GM18505 (cell line): ENCODE measurements at regions not wholly inside any gene's neighbourhood (a gene's known extent, or its start where the extent isn't known, plus 50 kb on each side); places are given as distances from the start of the nearest gene placed in this dataset.

Source experiments
- ATAC-seq: cut with Tn5 transposase; IDR thresholded peaks from one replicate; pipeline ENCODE4 v1.9.1; 2021; ENCODE audit not compliant: unreplicated experiment
- POLR2A ChIP-seq: IDR thresholded peaks from 4 replicates; pipeline ENCODE4 v1.6.1; 2011; ENCODE audit warnings: borderline replicate concordance; ENCODE audit not compliant: insufficient read depth, insufficient read length; ENCODE audit errors: extremely low read depth

DNA sequence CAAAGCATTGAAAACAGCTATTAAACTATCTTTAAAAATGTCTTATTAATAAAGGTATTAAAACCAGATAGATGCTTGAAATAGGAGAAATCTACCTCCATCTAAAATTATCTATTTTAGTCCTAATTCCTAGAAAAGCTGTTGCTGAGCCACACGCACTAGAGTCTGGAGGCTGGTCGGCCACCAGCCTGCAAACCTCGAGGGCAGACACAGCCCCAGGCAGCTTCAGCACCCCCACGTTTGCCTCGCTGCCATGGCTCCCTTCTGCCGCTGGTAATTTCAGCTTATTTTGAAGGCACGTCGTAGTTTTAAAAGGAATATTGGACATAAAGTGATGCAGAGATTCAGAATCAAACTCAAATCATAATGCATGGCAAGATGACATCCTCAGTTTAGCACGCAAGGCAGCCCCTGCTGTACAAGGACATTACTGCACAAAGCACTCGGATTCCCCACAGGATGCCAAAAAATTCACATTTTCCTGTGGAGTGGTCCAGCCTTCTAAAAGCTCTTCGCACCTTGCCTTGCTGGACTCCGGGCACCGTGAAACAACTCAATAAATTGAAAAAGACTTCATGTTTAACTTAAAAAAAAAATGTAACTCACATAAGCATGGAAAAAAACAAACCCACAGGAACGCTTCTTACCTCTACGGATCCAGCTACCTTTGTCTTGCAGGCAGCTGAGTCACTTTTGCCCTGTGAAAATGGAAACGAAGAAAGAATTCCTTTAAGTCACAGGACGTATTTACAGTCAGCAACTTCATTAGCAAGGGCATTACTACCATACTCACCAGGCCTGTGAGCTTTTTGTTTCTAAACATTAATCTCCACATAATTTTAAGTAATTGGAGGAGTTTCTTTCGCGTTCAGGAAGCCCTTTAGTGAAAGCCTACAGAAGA lies 143.4 kb upstream of the RPS6KA2 start:
- TF ChIP-seq POLR2A, result no peak
- ATAC-seq, result no peak

DNA sequence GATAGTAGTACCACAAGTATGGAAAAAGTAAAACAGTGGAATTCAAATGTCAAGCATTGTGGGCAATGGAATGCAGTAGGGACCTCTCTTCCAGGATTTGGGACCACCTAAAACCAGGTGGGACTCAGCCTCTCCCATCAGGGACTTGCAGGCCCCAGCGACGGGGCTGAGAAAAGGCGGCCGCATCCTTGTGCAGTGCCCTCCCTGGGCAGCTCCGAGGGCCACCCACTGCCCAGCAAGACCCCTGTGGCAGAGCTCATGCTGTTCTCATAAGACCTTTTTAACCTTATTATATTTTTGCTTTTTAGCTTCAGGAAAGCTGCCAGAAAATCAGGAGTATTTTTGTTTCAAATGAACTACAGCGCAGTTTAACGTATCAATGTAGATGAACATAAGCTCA lies 142.6 kb upstream of the RPS6KA2 start:
- TF ChIP-seq POLR2A, result no peak
- no peak for ATAC-seq

DNA sequence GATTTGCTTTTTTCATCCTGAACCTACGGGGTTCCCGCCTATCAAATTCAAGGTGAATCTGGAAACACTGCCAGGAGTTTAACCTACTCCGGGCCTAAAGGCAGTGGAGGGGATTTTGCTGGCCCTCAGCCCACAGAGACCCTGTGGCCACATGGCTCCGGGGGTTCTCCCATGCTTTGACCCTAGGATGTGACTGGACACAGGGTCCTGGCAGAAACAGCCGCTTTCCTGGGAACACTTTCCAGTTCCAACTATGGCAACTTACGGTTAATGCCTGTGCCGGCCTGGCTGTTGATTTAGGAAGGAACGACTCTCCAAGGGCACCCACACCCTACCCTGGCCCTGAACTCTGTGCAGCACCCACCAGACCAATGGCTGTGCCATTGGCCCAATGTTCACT lies 141.7 kb upstream of the RPS6KA2 start:
- no peak for TF ChIP-seq POLR2A
- ATAC-seq, result no peak

DNA sequence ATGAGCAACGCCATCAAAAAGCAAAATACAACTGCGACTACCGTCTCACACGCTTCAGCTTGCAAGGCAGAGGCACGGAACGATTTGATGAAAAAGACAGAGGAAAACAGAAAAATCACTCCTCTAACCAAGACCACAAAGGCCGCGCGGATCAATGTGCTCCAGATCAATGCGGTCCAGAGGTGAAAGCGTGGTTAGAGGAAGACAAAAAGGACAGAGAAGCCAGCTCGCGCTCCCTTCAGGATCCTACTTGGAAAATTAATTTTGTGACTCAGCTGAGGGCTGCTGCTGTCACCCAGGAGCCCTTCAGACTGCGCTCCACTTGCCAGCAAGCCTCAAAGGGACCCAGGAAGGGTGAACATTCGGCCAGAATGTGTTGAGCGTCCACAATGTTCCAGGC lies 140.2 kb upstream of the RPS6KA2 start:
- no peak for ATAC-seq
- no peak for TF ChIP-seq POLR2A

- ATAC-seq, result no peak
- TF ChIP-seq POLR2A, result no peak
Observed at GRCh38 chr6:166766769-166767168, 139.7 kb upstream of the RPS6KA2 start.

DNA sequence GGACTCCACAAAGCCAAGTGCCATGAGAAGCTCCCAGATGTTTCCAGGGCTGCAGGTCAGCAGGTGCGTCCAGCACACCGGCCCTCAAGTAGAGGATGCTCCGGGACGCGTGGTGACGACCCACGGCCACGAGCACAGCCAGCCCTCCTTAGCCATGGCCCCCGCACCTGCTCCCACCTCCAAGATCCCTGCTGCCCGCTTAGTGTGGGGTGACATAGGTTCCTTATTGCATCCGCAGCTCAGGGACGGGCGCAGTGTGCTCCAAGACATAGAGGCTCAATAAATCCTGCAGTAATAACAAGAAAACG lies 138.1 kb upstream of the RPS6KA2 start:
- ATAC-seq, result no peak

GRCh38 chr6:166764473-166765233 lies 137.6 kb upstream of the RPS6KA2 start:
- no peak for ATAC-seq
- no peak for TF ChIP-seq POLR2A

More for the DNA sequence above, 138.1 kb upstream of the RPS6KA2 start:
- no peak for TF ChIP-seq POLR2A

DNA sequence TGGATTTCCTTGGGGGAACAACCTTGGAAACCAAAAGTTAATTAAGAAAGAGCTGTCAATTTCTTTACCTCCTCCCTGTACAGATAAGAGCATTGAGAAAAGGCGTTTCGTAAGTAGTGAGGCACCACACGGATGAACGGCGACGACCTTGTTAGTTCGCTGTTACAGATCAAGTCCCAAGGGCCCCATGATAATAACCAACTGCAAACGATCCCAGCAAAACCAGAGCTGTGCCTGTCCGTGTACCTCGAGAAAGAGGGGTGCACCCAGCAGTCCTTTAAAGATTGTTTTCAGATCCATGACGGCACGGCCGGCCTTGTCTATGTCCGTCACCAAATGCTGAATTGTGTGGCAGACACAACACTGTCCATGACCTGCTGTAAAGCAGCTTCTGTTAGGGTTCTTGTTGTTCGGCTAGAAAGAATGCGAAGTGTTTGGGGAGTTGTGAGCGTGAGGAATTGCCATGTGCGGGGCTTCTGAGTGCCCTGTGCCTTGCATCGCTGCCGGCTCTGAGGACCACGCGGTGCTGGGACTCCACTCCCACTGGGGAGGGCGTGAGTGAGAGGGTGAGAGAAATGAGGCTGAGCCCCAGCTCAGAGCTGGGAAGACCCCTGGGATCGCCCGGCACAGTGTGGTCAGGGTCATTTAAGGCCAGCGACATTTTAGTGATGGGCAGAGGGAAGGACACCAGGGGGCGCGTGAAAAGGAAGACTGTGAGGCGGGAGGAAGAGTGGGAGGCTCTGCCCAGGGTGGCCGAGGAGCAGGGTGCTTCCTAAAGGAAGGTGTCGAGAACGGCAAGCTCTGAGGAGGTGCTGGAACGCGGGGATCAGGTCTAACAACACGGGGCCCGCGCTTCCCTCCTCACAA lies 136.8 kb upstream of the RPS6KA2 start:
- ATAC-seq, result no peak
- TF ChIP-seq POLR2A, result no peak

DNA sequence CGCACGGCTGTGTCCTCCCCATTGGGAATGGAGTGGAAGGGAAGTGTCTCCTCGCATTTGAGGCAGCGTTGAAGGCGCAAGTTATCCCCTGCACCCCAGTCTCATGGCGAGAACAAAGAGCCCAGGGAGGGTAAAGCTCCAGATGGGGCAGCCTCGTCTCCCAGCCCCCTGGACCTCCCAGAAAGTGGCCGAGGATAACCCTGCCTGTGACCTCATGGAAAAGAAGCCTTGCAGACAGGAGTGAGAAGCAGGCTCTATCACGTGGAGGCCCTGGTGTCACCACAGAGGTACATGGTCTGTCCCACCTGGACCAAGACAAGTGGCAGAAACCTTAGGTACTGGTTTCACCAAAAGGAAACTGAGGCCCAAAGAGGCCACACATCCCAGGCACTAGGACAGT lies 134.8 kb upstream of the RPS6KA2 start:
- TF ChIP-seq POLR2A, result no peak
- ATAC-seq, result no peak

DNA sequence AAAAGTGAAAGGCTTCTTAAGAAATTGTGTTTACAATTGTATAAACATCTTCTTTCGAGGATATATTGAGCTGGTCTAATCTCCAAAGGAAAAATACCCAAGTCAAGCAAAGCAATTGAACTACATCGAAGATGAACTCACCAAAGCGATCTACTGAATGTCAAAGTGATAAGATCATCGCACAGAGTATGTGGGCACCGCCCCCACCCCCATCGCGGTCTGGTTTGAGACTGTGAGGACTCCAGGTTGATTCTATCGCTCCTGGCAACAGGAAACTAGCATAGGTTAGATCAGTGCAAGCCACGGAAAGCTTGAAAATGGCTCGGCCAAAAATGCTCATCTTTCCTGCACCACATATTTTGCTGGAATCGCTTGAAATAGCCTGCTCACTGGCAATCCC lies 133.2 kb upstream of the RPS6KA2 start:
- no peak for TF ChIP-seq POLR2A
- ATAC-seq, result no peak

DNA sequence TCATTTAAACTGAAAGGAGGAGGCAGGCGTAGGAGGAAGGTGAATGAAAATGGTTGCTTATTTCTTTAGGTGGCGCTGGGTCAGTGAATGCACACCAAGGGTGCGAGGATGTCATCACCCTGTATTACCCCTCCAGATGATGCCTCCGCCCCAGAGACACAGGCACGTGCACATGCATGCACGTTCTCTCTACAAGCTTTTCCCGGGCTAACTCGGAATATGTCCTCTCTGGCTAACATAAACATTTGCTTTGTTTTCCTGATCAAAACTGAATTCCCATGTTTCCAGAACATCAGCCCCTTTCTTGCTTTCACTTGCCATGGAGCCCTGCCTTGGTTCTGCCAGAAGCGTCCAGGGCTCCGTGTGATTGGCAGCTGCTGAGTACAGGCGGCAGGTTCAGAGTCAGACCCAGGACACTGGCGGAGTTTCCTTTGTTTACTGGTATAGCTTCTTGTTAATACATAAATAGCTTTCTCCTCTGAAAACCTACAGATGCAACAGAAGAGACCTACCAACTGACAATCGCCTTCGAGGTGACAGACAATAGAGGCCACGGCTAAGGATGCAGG lies 131.2 kb upstream of the RPS6KA2 start:
- TF ChIP-seq POLR2A, result no peak
- no peak for ATAC-seq

- ATAC-seq, result no peak
- TF ChIP-seq POLR2A, result no peak
Observed at GRCh38 chr6:166757232-166758135, 130.4 kb upstream of the RPS6KA2 start.
